Mesendoderm (in vitro differentiated cells): ENCODE measurements at regions not wholly inside any gene's neighbourhood (a gene's known extent, or its start where the extent isn't known, plus 50 kb on each side); places are given as distances from the start of the nearest gene placed in this dataset.

Experiments
- DNase-seq: peaks from one replicate; pipeline ENCODE4 v3.0.0; 2013
- H2AK5ac ChIP-seq: 2 replicates; pipeline ENCODE4 v1.6.1; 2013; ENCODE audit warnings: low read length, inconsistent platforms
- H2BK120ac ChIP-seq: 2 replicates; pipeline ENCODE4 v1.6.1; 2013; ENCODE audit warnings: low read depth, mild to moderate bottlenecking, low read length, moderate library complexity, mixed read lengths
- H2BK15ac ChIP-seq: replicated peaks from 2 replicates; pipeline ENCODE4 v1.6.1; 2013; ENCODE audit warnings: low read depth, mild to moderate bottlenecking, moderate library complexity
- H2BK5ac ChIP-seq: 2 replicates; pipeline ENCODE4 v1.6.1; 2013; ENCODE audit warnings: low read length, inconsistent platforms
- H3K18ac ChIP-seq: 2 replicates; pipeline ENCODE4 v1.6.1; 2013; ENCODE audit warnings: mild to moderate bottlenecking, low read length, mixed read lengths
- H3K23ac ChIP-seq: one replicate; pipeline ENCODE4 v1.6.1; 2013; ENCODE audit warnings: low read length
- H3K27ac ChIP-seq: 2 replicates; pipeline ENCODE4 v1.5.1; 2013; ENCODE audit warnings: low read depth, mild to moderate bottlenecking, inconsistent platforms, low read length, moderate library complexity
- H3K27me3 ChIP-seq: 2 replicates; pipeline ENCODE4 v1.6.1; 2013; ENCODE audit warnings: low read length, control low read depth, mild to moderate bottlenecking, inconsistent platforms; ENCODE audit not compliant: insufficient read depth, poor library complexity
- H3K36me3 ChIP-seq: 2 replicates; pipeline ENCODE4 v1.6.1; 2013; ENCODE audit warnings: low read length, inconsistent platforms; ENCODE audit not compliant: control insufficient read depth, insufficient read depth
- H3K4ac ChIP-seq: one replicate; pipeline ENCODE4 v1.6.1; 2013; ENCODE audit warnings: low read depth, mild to moderate bottlenecking, low read length, moderate library complexity
- H3K4me1 ChIP-seq: 2 replicates; pipeline ENCODE4 v1.6.1; 2013; ENCODE audit warnings: low read depth, low read length, inconsistent platforms; ENCODE audit not compliant: control insufficient read depth
- H3K4me2 ChIP-seq: 2 replicates; pipeline ENCODE4 v1.6.1; 2013; ENCODE audit warnings: low read length
- H3K4me3 ChIP-seq: 2 replicates; pipeline ENCODE4 v1.5.1; 2013; ENCODE audit warnings: mild to moderate bottlenecking, low read length
- H3K56ac ChIP-seq: one replicate; pipeline ENCODE4 v1.6.1; 2013; ENCODE audit warnings: low read length
- H3K79me1 ChIP-seq: 2 replicates; pipeline ENCODE4 v1.6.1; 2013; ENCODE audit warnings: low read length, inconsistent platforms
- H3K79me2 ChIP-seq: 2 replicates; pipeline ENCODE4 v1.6.1; 2013; ENCODE audit warnings: mild to moderate bottlenecking, low read length; ENCODE audit not compliant: control insufficient read depth, insufficient read depth
- H3K9ac ChIP-seq: 2 replicates; pipeline ENCODE4 v1.6.1; 2013; ENCODE audit warnings: low read length, inconsistent platforms
- H4K5ac ChIP-seq: one replicate; pipeline ENCODE4 v1.6.1; 2013; ENCODE audit warnings: low read length
- H4K8ac ChIP-seq: one replicate; pipeline ENCODE4 v1.6.1; 2013; ENCODE audit warnings: low read depth, mild to moderate bottlenecking, control low read depth, low read length, moderate library complexity
- WGBS: extraction: QIAGEN DNeasy Blood & Tissue Kit; methylation state at CpG from one replicate; pipeline ENCODE4 v1.1.7; 2013; ENCODE audit warnings: low lambda C conversion rate, missing lambda C conversion rate; ENCODE audit not compliant: insufficient coverage; ENCODE audit errors: extremely low coverage; 5-methylcytosine and 5-hydroxymethylcytosine counted together

DNA sequence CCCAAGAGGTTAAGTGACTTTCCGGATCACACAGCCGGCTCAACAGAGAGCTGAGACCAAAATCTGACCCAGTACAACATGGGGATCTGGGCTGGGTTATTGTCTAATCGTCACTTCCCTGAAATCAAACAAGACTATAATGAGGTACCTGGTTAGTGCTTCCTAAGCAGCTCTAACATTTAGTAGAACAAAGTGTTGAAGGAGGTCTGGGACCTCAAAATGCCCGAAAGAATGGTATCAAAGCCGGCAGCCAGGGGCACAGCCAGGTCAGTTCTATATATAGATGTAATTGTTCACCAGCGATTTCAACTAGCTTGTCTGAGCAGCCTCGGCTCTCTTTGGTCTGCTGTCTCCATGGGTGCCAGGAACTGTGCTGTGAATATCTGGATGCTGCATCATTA is 245.5 kb upstream of the ECI2 start:
- Histone ChIP-seq H3K36me3 (no peaks in the 10 kb centered on the region), H3K79me2 (no peaks in the 10 kb centered on the region), H3K4me3 (no peak overlapping the region), H3K4ac (no peak overlapping the region), H3K27me3 (no peaks in the 10 kb centered on the region), H3K27ac (no peak overlapping the region), H4K5ac (no peak overlapping the region), H2AK5ac (no peak overlapping the region), H2BK15ac (no peak overlapping the region), H3K56ac (no peak overlapping the region), H2BK120ac (no peak overlapping the region), H3K79me1 (no peaks in the 10 kb centered on the region), H3K18ac (no peak overlapping the region), H3K23ac (no peak overlapping the region), H3K9ac (no peak overlapping the region), H3K4me1 (no peaks in the 10 kb centered on the region), H2BK5ac (no peak overlapping the region), H3K4me2 (no peak overlapping the region), H4K8ac (no peak overlapping the region)
- no peak for DNase-seq
- WGBS = no CpG with 5 or more reads among the region's 7 CpGs

GRCh38 chr6:4379958-4380357 is 244.6 kb upstream of the ECI2 start:
- Histone ChIP-seq H3K27ac (no peak overlapping the region), H3K36me3 (no peaks in the 10 kb centered on the region), H4K5ac (no peak overlapping the region), H3K4me1 (no peaks in the 10 kb centered on the region), H3K4me2 (no peak overlapping the region), H3K79me1 (no peaks in the 10 kb centered on the region), H2AK5ac (no peak overlapping the region), H3K79me2 (no peaks in the 10 kb centered on the region), H3K18ac (no peak overlapping the region), H3K27me3 (no peaks in the 10 kb centered on the region), H2BK120ac (no peak overlapping the region), H2BK15ac (no peak overlapping the region), H3K4ac (no peak overlapping the region), H3K56ac (no peak overlapping the region), H2BK5ac (no peak overlapping the region), H3K23ac (no peak overlapping the region), H3K4me3 (no peak overlapping the region), H3K9ac (no peak overlapping the region), H4K8ac (no peak overlapping the region)
- DNase-seq = no peak
- WGBS = no CpG with 5 or more reads among the region's 4 CpGs

- Histone ChIP-seq H3K27ac (no peak overlapping the region), H4K8ac (no peak overlapping the region), H3K23ac (no peak overlapping the region), H3K4me2 (no peak overlapping the region), H3K27me3 (no peaks in the 10 kb centered on the region), H3K9ac (no peak overlapping the region), H4K5ac (no peak overlapping the region), H3K4me3 (no peak overlapping the region), H3K56ac (no peak overlapping the region), H2BK5ac (no peak overlapping the region), H3K36me3 (no peaks in the 10 kb centered on the region), H2BK15ac (no peak overlapping the region), H3K18ac (no peak overlapping the region), H2BK120ac (no peak overlapping the region), H2AK5ac (no peak overlapping the region), H3K4ac (no peak overlapping the region), H3K79me2 (no peaks in the 10 kb centered on the region), H3K4me1 (no peaks in the 10 kb centered on the region), H3K79me1 (no peaks in the 10 kb centered on the region)
- DNase-seq = no peak
- no CpG with 5 or more reads among the region's 12 CpGs for WGBS
Observed at GRCh38 chr6:4378319-4378996, 243.1 kb upstream of the ECI2 start.

DNA sequence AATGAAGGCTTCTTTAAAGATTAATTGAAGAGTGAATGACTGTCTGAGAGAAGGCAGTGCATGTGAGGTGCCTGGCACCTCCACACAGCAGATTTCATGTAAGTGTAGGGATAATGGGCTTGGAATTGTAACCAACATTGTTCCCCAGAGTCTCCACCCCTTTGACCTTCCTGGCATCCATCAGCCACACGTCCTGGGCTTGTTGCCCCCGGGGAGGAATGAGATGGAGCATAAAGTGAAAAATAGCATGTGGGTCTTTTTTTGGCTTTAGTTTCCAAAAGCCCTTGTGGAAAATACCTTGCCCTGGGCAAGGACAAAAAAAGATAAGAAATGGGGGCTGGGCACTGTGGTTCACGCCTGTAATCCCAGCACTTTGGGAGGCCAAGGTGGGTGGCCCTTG is 242.2 kb upstream of the ECI2 start:
- Histone ChIP-seq H3K27ac (no peak overlapping the region), H3K27me3 (no peaks in the 10 kb centered on the region), H3K18ac (no peak overlapping the region), H3K4me1 (no peaks in the 10 kb centered on the region), H3K23ac (no peak overlapping the region), H3K4me3 (no peak overlapping the region), H2BK5ac (no peak overlapping the region), H3K4me2 (no peak overlapping the region), H2AK5ac (no peak overlapping the region), H3K36me3 (no peaks in the 10 kb centered on the region), H3K9ac (no peak overlapping the region), H2BK15ac (no peak overlapping the region), H3K79me2 (no peaks in the 10 kb centered on the region), H4K5ac (no peak overlapping the region), H3K4ac (no peak overlapping the region), H4K8ac (no peak overlapping the region), H3K56ac (no peak overlapping the region), H2BK120ac (no peak overlapping the region), H3K79me1 (no peaks in the 10 kb centered on the region)
- WGBS = no CpG with 5 or more reads among the region's 3 CpGs
- no peak for DNase-seq

DNA sequence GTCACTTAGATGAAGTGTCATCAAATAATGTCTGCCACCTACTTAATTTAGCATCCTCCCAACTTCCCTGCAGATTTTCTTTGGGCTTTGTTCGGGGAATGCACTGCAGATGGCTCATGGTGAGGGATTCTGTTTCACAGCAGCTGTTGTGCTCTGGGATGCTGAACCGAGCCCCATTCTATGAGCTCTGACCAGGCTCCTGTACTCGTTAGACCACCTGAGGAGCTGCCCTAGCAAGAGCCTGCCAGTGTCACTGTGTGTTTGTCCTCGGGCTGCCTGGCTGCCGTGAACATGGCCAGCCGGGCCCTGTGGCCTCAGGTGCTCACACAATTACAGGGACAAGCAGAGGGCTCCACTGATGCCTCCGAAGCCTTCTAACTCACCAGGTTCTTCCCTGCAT is 238.8 kb upstream of the ECI2 start:
- Histone ChIP-seq H3K18ac (no peak overlapping the region), H3K27me3 (no peaks in the 10 kb centered on the region), H3K4me2 (no peak overlapping the region), H3K4me1 (no peaks in the 10 kb centered on the region), H3K23ac (no peak overlapping the region), H3K9ac (no peak overlapping the region), H2BK120ac (no peak overlapping the region), H3K79me2 (no peaks in the 10 kb centered on the region), H4K5ac (no peak overlapping the region), H3K4me3 (no peak overlapping the region), H3K27ac (no peak overlapping the region), H2BK5ac (no peak overlapping the region), H3K79me1 (no peaks in the 10 kb centered on the region), H4K8ac (no peak overlapping the region), H3K36me3 (no peaks in the 10 kb centered on the region), H2BK15ac (no peak overlapping the region), H3K56ac (no peak overlapping the region), H3K4ac (no peak overlapping the region), H2AK5ac (no peak overlapping the region)
- no CpG with 5 or more reads among the region's 7 CpGs for WGBS
- DNase-seq = no peak

DNA sequence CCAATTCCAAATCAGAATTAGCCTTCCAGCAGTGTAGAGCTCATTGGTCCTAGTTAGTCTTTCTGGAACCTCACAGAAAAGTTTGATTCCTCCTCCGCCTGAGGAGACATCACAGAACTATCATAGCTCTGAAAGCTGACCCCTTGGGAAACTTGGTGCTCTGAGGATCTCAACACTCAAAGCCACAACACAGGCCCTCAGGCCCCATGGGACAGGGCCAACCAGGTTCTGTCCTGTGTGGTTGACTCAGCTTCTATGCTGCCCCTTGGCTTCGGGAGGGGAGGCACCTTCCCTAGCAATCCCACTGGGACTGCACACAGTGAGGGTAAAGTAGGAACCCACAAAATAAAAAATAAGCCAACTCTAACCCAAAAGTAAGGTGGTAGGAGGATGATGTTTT is 237.5 kb upstream of the ECI2 start:
- Histone ChIP-seq H2AK5ac (no peak overlapping the region), H3K18ac (no peak overlapping the region), H3K36me3 (no peaks in the 10 kb centered on the region), H3K4ac (no peak overlapping the region), H3K4me1 (no peaks in the 10 kb centered on the region), H3K27ac (no peak overlapping the region), H3K56ac (no peak overlapping the region), H3K4me2 (no peak overlapping the region), H3K79me2 (no peaks in the 10 kb centered on the region), H2BK120ac (no peak overlapping the region), H4K5ac (no peak overlapping the region), H2BK5ac (no peak overlapping the region), H4K8ac (no peak overlapping the region), H3K9ac (no peak overlapping the region), H3K4me3 (no peak overlapping the region), H2BK15ac (no peak overlapping the region), H3K23ac (no peak overlapping the region), H3K27me3 (no peaks in the 10 kb centered on the region), H3K79me1 (no peaks in the 10 kb centered on the region)
- no CpG with 5 or more reads among the region's 2 CpGs for WGBS
- DNase-seq = no peak
